Astrocyte (in vitro differentiated cells and primary cell): ENCODE measurements at regions not wholly inside any gene's neighbourhood (a gene's known extent, or its start where the extent isn't known, plus 50 kb on each side); places are given as distances from the start of the nearest gene placed in this dataset.

Source experiments
- DNase-seq: peaks from one replicate; pipeline ENCODE4 v3.0.0-alpha.2; 2010; ENCODE audit warnings: low read depth
- FAIRE-seq: peaks from 2 replicates; lab custom pipeline; 2011; peaks lifted over from hg19 to GRCh38; lab: Jason Lieb, UNC
- H2AFZ ChIP-seq: 2 replicates; pipeline ENCODE4 v1.6.0; 2012; ENCODE audit warnings: low read depth, low read length, inconsistent platforms
- H3K27ac ChIP-seq: 2 replicates; pipeline ENCODE4 v1.5.1; 2011; ENCODE audit warnings: low read depth, low read length, inconsistent platforms
- H3K27me3 ChIP-seq: 2 replicates; pipeline ENCODE4 v1.6.0; 2011; ENCODE audit warnings: low read length, inconsistent platforms; ENCODE audit not compliant: insufficient read depth
- H3K36me3 ChIP-seq: 2 replicates; pipeline ENCODE4 v1.5.1; 2011; ENCODE audit warnings: low read length, inconsistent platforms; ENCODE audit not compliant: insufficient read depth
- H3K4me1 ChIP-seq: 2 replicates; pipeline ENCODE4 v1.5.1; 2011; ENCODE audit warnings: low read length, inconsistent platforms; ENCODE audit not compliant: insufficient read depth
- H3K4me2 ChIP-seq: 2 replicates; pipeline ENCODE4 v1.6.0; 2012; ENCODE audit warnings: low read length, inconsistent platforms
- H3K4me3 ChIP-seq: 2 replicates; pipeline ENCODE4 v1.5.1; 2011; ENCODE audit warnings: low read depth, mild to moderate bottlenecking, low read length, inconsistent platforms; ENCODE audit not compliant: insufficient read depth
- H3K79me2 ChIP-seq: 2 replicates; pipeline ENCODE4 v1.6.0; 2012; ENCODE audit warnings: mild to moderate bottlenecking, low read length, inconsistent platforms; ENCODE audit not compliant: insufficient read depth
- H3K9ac ChIP-seq: 2 replicates; pipeline ENCODE4 v1.6.0; 2012; ENCODE audit warnings: mild to moderate bottlenecking, low read length, inconsistent platforms
- H3K9me3 ChIP-seq: 2 replicates; pipeline ENCODE4 v1.5.1; 2012; ENCODE audit warnings: low read depth, mild to moderate bottlenecking, low read length, inconsistent platforms; ENCODE audit not compliant: insufficient read depth
- H4K20me1 ChIP-seq: 2 replicates; pipeline ENCODE4 v1.6.0; 2012; ENCODE audit warnings: low read length, inconsistent platforms; ENCODE audit not compliant: insufficient read depth
- H3K27ac Mint-ChIP-seq: one replicate; pipeline ENCODE4 v1.8.0; 2021; ENCODE audit warnings: mild to moderate bottlenecking, mixed read lengths; ENCODE audit not compliant: unreplicated experiment
- H3K27me3 Mint-ChIP-seq: one replicate; pipeline ENCODE4 v1.8.0; 2021; ENCODE audit warnings: low read depth, mixed read lengths; ENCODE audit not compliant: unreplicated experiment
- H3K36me3 Mint-ChIP-seq: one replicate; pipeline ENCODE4 v1.8.0; 2021; ENCODE audit warnings: low read depth, mixed read lengths; ENCODE audit not compliant: unreplicated experiment
- H3K4me1 Mint-ChIP-seq: one replicate; pipeline ENCODE4 v1.8.0; 2021; ENCODE audit warnings: low read depth, mixed read lengths; ENCODE audit not compliant: unreplicated experiment
- H3K4me3 Mint-ChIP-seq: one replicate; pipeline ENCODE4 v1.8.0; 2021; ENCODE audit warnings: mild to moderate bottlenecking, moderate library complexity, mixed read lengths; ENCODE audit not compliant: unreplicated experiment
- H3K9me3 Mint-ChIP-seq: one replicate; pipeline ENCODE4 v1.8.0; 2021; ENCODE audit warnings: mild to moderate bottlenecking, mixed read lengths; ENCODE audit not compliant: unreplicated experiment
- CTCF ChIP-seq: IDR thresholded peaks from 2 replicates; pipeline ENCODE4 v1.5.1; 2011; ENCODE audit warnings: low read depth, mild to moderate bottlenecking, inconsistent platforms, low read length, moderate library complexity; ENCODE audit not compliant: insufficient read depth
- EZH2 ChIP-seq: IDR thresholded peaks from 2 replicates; pipeline ENCODE4 v1.6.1; 2012; ENCODE audit warnings: mild to moderate bottlenecking, low read length, inconsistent platforms; ENCODE audit not compliant: insufficient read depth

- Histone ChIP-seq H3K36me3 (no peaks in the 10 kb centered on the region), H4K20me1 (no peaks in the 10 kb centered on the region), H3K9me3 (peaks cover 4% of the 10 kb centered on the region), H3K4me1 (peaks cover 2% of the 10 kb centered on the region), H3K4me2 (no peak overlapping the region), H3K4me3 (no peak overlapping the region), H3K27me3 (no peaks in the 10 kb centered on the region), H3K9ac (no peak overlapping the region), H3K27ac (no peak overlapping the region), H3K79me2 (no peaks in the 10 kb centered on the region), H2AFZ (no peak overlapping the region)
- Mint-ChIP-seq H3K4me1 (no peaks in the 10 kb centered on the region), H3K4me3 (no peak overlapping the region), H3K27ac (no peak overlapping the region), H3K9me3 (peaks cover 1% of the 10 kb centered on the region), H3K36me3 (no peaks in the 10 kb centered on the region), H3K27me3 (peaks cover 6% of the 10 kb centered on the region)
- TF ChIP-seq CTCF (no peak), EZH2 (no peak)
- FAIRE-seq: no peak
- DNase-seq: no peak
Measured at GRCh38 chr22:49371325-49372110, 456.2 kb downstream of the BRD1 start.

DNA sequence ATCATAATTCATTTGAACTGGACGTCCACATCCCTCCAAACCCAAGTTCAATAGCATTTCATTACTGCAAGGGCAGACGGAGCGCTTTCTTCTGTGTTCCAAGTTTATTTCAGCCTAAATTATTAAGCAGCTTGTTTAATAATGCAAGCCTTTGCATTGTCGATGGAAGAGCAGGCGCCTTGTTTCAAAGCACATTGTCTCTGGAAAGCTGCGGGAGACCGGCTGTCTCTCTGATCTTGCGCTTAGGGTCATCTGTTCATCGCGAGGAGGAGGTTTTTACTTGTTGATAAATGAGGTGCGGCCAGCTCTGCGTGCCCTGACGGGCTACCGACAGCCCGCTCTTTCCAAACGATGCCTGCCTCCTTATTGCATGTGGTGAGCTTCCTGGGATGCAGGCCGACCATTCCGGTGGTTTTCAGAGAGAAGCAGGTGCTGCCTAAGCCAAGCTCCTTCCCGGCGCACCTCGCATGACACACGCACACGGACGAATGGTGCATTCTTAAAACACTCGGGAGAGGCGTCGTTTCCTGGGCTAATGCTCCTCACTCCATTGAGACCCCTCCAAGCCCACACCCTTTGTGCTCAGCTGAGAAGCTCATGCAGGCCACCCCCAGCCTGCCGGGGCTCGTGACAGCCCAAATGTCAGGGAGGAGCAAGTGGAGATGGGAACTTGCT is 456.9 kb downstream of the BRD1 start:
- H4K20me1 ChIP-seq: no peaks in the 10 kb centered on the region
- H3K4me2 ChIP-seq: no peak overlapping the region
- H2AFZ ChIP-seq: no peak overlapping the region
- H3K9me3 Mint-ChIP-seq: peaks cover under 1% of the 10 kb centered on the region
- H3K27me3 Mint-ChIP-seq: peaks cover 6% of the 10 kb centered on the region
- H3K4me1 Mint-ChIP-seq: no peaks in the 10 kb centered on the region
- H3K4me1 ChIP-seq: peaks cover 2% of the 10 kb centered on the region
- FAIRE-seq: no peak
- no peak for TF ChIP-seq CTCF
- TF ChIP-seq EZH2: no peak
- H3K9ac ChIP-seq: no peak overlapping the region
- no peaks in the 10 kb centered on the region for H3K36me3 Mint-ChIP-seq
- H3K79me2 ChIP-seq: no peaks in the 10 kb centered on the region
- H3K27ac Mint-ChIP-seq: no peak overlapping the region
- H3K27me3 ChIP-seq: no peaks in the 10 kb centered on the region
- H3K36me3 ChIP-seq: no peaks in the 10 kb centered on the region
- H3K4me3 Mint-ChIP-seq: no peak overlapping the region
- no peak overlapping the region for H3K4me3 ChIP-seq
- no peak for DNase-seq
- peaks cover 4% of the 10 kb centered on the region for H3K9me3 ChIP-seq
- no peak overlapping the region for H3K27ac ChIP-seq
